ENCODE measurements at regions not wholly inside any gene's neighbourhood (a gene's known extent, or its start where the extent isn't known, plus 50 kb on each side); places are given as distances from the start of the nearest gene placed in this dataset.
A peak's percentile ranks its signal among the peaks of the same experiment; 100 is the strongest.
"Not testable (repeated sequence)": the region's sequence is repeated elsewhere in the genome, so short reads cannot be mapped to it uniquely, and the experiment has no call there.

- ChIA-PET POLR2A (no interaction called here), CTCF (interaction anchor here (0.8 to 7.8 kb wide), 4 partner anchors 9 to 109 kb away, joined by 3 to 51 read pairs (median 3); no protein-coding TSS in a partner anchor)
- DNase-seq (ENCODE audit: extremely low spot score), result no peak
- no peak for TF ChIP-seq CTCF (IDR thresholded peaks at IDR 0.05; ENCODE audit: control extremely low read depth, extremely low read depth, low read depth, missing control alignments)
These were observed 66.2 kb downstream of the SC5D start for GRCh38 chr11:121358760-121359159.

- DNase-seq (ENCODE audit: extremely low spot score), result no peak
- TF ChIP-seq CTCF (IDR thresholded peaks at IDR 0.05; ENCODE audit: control extremely low read depth, extremely low read depth, low read depth, missing control alignments), result no peak
- ChIA-PET POLR2A (interaction anchor here (0.5 to 0.6 kb wide), 2 partner anchors 19 to 92 kb away, joined by 3 to 4 read pairs; no protein-coding TSS in a partner anchor), CTCF (interaction anchor here (1.0 to 7.8 kb wide), 4 partner anchors 8 to 231 kb away, joined by 3 to 51 read pairs (median 4); no protein-coding TSS in a partner anchor)
These were observed 67.0 kb downstream of the SC5D start for GRCh38 chr11:121359591-121359990.

GRCh38 chr11:121362955-121363354 lies 70.4 kb downstream of the SC5D start:
- DNase-seq (ENCODE audit: extremely low spot score); CTCF ChIA-PET; POLR2A ChIA-PET: not testable (repeated sequence)

GRCh38 chr11:121365304-121365703 lies 72.7 kb downstream of the SC5D start:
- no peak for TF ChIP-seq CTCF (IDR thresholded peaks at IDR 0.05; ENCODE audit: control extremely low read depth, extremely low read depth, low read depth, missing control alignments)
- DNase-seq (ENCODE audit: extremely low spot score), result no peak
- CTCF ChIA-PET, result interaction anchor here (1.0 to 5.9 kb wide), 8 partner anchors 9 to 224 kb away, joined by 3 to 51 read pairs (median 4); no protein-coding TSS in a partner anchor
- POLR2A ChIA-PET, result no interaction called here

- CTCF ChIA-PET, result interaction anchor here (1.1 to 5.9 kb wide), 6 partner anchors 9 to 223 kb away, joined by 3 to 51 read pairs (median 6); no protein-coding TSS in a partner anchor
- no peak for DNase-seq (ENCODE audit: extremely low spot score)
- no peak for TF ChIP-seq CTCF (IDR thresholded peaks at IDR 0.05; ENCODE audit: control extremely low read depth, extremely low read depth, low read depth, missing control alignments)
- POLR2A ChIA-PET, result no interaction called here
These were observed 73.5 kb downstream of the SC5D start for GRCh38 chr11:121366038-121366437.

GRCh38 chr11:121367001-121367843 lies 74.7 kb downstream of the SC5D start:
- CTCF ChIA-PET, result interaction anchor here (0.6 to 5.9 kb wide), 23 partner anchors 10 to 224 kb away, joined by 3 to 51 read pairs (median 4); no protein-coding TSS in a partner anchor
- POLR2A ChIA-PET, result no interaction called here

More at GRCh38 chr11:121367001-121367843, 74.7 kb downstream of the SC5D start:
- no peak for TF ChIP-seq CTCF (IDR thresholded peaks at IDR 0.05; ENCODE audit: control extremely low read depth, extremely low read depth, low read depth, missing control alignments)
- peak; percentile 73 for DNase-seq (ENCODE audit: extremely low spot score)

Data from GM10248 (cell line).